MM.1S (cell line): ENCODE measurements at regions not wholly inside any gene's neighbourhood (a gene's known extent, or its start where the extent isn't known, plus 50 kb on each side); places are given as distances from the start of the nearest gene placed in this dataset.

Source experiments
- DNase-seq: peaks from one replicate; pipeline ENCODE4 v3.0.0-alpha.2; 2015
- H2AFZ ChIP-seq: fragments of 300-600 bp; sonication (generic); 2 replicates; pipeline ENCODE4 v1.6.0; 2016; ENCODE audit warnings: antibody characterized with exemption, low read length
- H3F3A ChIP-seq: fragments of 300-600 bp; sonication (generic); 2 replicates; pipeline ENCODE4 v1.6.1; 2016; ENCODE audit warnings: mild to moderate bottlenecking, antibody characterized with exemption, low read length, moderate library complexity, mixed read lengths; ENCODE audit not compliant: insufficient read depth
- H3K27ac ChIP-seq: fragments of 300-600 bp; sonication (generic); 2 replicates; pipeline ENCODE4 v1.5.1; 2016; ENCODE audit warnings: mild to moderate bottlenecking, low read length
- H3K27me3 ChIP-seq: fragments of 300-600 bp; sonication (generic); replicated peaks from 2 replicates; pipeline ENCODE4 v1.6.0; 2016; ENCODE audit warnings: low read length; ENCODE audit not compliant: insufficient read depth
- H3K36me3 ChIP-seq: fragments of 300-600 bp; sonication (generic); replicated peaks from 2 replicates; pipeline ENCODE4 v1.6.1; 2016; ENCODE audit warnings: mild to moderate bottlenecking, low read length, mixed read lengths; ENCODE audit not compliant: insufficient read depth
- H3K4me1 ChIP-seq: fragments of 300-600 bp; sonication (generic); 2 replicates; pipeline ENCODE4 v1.6.1; 2016; ENCODE audit warnings: low read length, mixed read lengths
- H3K4me2 ChIP-seq: fragments of 300-600 bp; sonication (generic); 2 replicates; pipeline ENCODE4 v1.6.0; 2016; ENCODE audit warnings: low read depth, low read length
- H3K4me3 ChIP-seq: fragments of 300-600 bp; sonication (generic); 2 replicates; pipeline ENCODE4 v1.5.1; 2016; ENCODE audit warnings: low read length, mixed read lengths
- H3K79me2 ChIP-seq: fragments of 300-600 bp; sonication (generic); 2 replicates; pipeline ENCODE4 v1.6.1; 2016; ENCODE audit warnings: mixed run types, low read length, mixed read lengths
- H3K9ac ChIP-seq: fragments of 300-600 bp; sonication (generic); 2 replicates; pipeline ENCODE4 v1.6.1; 2016; ENCODE audit warnings: low read length, mixed read lengths
- H3K9me2 ChIP-seq: fragments of 300-600 bp; sonication (generic); replicated peaks from 2 replicates; pipeline ENCODE4 v1.6.1; 2016; ENCODE audit warnings: mild to moderate bottlenecking, low read length, mixed read lengths; ENCODE audit not compliant: insufficient read depth
- H3K9me3 ChIP-seq: fragments of 300-600 bp; sonication (generic); replicated peaks from 2 replicates; pipeline ENCODE4 v1.6.1; 2016; ENCODE audit warnings: mild to moderate bottlenecking, low read length, mixed read lengths; ENCODE audit not compliant: insufficient read depth
- H4K20me1 ChIP-seq: fragments of 300-600 bp; sonication (generic); 2 replicates; pipeline ENCODE4 v1.6.1; 2016; ENCODE audit warnings: mild to moderate bottlenecking, low read length, moderate library complexity, mixed read lengths; ENCODE audit not compliant: insufficient read depth
- EZH2 ChIP-seq: fragments of 300-600 bp; sonication (generic); optimal IDR thresholded peaks from 2 replicates; pipeline ENCODE3; 2017; ENCODE audit warnings: low read depth, mild to moderate bottlenecking, antibody characterized with exemption, low read length, mixed read lengths
- EZH2phosphoT487 ChIP-seq: fragments of 300-600 bp; sonication (generic); IDR thresholded peaks from 2 replicates; pipeline ENCODE4 v1.6.1; 2018; ENCODE audit warnings: antibody characterized with exemption, low read length
- TF ChIP-seq, protein P1 (sequence below): fragments of 300-600 bp; sonication (generic); IDR thresholded peaks from 2 replicates; pipeline ENCODE4 v1.5.1; 2016; ENCODE audit warnings: antibody characterized with exemption, low read length, mixed read lengths

DNA sequence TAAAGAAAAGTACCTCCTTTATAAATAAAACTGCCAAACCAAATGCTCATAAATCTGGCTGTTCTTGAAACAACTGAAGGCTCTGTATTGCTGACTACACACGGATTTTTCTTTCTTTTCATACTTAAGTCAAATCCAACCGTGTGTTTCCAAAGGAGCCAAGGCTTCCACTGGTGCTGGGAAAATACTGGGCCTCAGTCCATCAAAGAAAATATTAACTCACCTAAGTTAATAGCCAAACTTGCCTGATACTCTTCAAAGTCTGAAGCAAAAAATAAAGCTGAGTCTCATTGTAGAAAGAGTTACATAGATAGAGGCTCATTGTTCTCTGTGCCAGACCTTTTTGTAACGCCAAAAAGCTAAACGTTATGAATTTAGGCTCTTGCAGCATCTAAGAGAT lies 350.4 kb upstream of the CDH9 start:
- Histone ChIP-seq H4K20me1 (no peaks in the 10 kb centered on the region), H2AFZ (no peak overlapping the region), H3K27ac (no peak overlapping the region), H3K4me2 (no peak overlapping the region), H3K9ac (no peak overlapping the region), H3K9me3 (no peaks in the 10 kb centered on the region), H3K27me3 (no peaks in the 10 kb centered on the region), H3K36me3 (no peaks in the 10 kb centered on the region), H3K4me1 (no peaks in the 10 kb centered on the region), H3K9me2 (no peaks in the 10 kb centered on the region), H3F3A (no peaks in the 10 kb centered on the region), H3K4me3 (no peak overlapping the region), H3K79me2 (no peaks in the 10 kb centered on the region)
- no peak for DNase-seq
- TF ChIP-seq, protein P1, sequence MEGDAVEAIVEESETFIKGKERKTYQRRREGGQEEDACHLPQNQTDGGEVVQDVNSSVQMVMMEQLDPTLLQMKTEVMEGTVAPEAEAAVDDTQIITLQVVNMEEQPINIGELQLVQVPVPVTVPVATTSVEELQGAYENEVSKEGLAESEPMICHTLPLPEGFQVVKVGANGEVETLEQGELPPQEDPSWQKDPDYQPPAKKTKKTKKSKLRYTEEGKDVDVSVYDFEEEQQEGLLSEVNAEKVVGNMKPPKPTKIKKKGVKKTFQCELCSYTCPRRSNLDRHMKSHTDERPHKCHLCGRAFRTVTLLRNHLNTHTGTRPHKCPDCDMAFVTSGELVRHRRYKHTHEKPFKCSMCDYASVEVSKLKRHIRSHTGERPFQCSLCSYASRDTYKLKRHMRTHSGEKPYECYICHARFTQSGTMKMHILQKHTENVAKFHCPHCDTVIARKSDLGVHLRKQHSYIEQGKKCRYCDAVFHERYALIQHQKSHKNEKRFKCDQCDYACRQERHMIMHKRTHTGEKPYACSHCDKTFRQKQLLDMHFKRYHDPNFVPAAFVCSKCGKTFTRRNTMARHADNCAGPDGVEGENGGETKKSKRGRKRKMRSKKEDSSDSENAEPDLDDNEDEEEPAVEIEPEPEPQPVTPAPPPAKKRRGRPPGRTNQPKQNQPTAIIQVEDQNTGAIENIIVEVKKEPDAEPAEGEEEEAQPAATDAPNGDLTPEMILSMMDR: no peak
- TF ChIP-seq EZH2 (no peak), EZH2phosphoT487 (no peak)

DNA sequence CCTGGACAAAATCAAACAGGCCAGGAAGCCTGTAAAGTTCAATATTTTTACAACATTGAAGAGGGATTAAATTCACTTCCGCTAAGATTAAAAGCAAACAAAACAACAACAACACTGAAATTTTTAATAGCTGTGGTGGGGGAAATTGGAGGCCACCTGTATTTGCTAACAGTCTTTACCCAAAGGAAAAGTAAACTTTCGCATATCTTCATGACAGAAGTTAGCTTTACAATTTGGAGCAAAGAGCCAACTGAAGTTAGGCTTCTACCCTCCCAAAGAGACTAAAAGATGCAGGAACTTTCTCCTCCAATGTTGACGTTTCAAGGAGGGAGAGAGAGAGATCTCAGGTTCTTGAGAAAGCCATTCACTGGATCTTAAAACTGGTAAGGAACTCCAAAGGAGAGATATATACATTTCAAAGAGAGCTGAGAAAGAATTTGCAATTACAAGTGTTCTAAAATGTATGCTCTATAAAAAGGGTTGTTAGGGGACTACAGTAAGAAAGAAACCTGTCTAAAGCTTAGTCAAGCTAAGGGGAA lies 349.2 kb upstream of the CDH9 start:
- H4K20me1 ChIP-seq: no peaks in the 10 kb centered on the region
- no peak for DNase-seq
- H3K9ac ChIP-seq: no peak overlapping the region
- H3K4me1 ChIP-seq: no peaks in the 10 kb centered on the region
- no peaks in the 10 kb centered on the region for H3K27me3 ChIP-seq
- H3K9me2 ChIP-seq: no peaks in the 10 kb centered on the region
- no peaks in the 10 kb centered on the region for H3F3A ChIP-seq
- no peak overlapping the region for H3K27ac ChIP-seq
- H2AFZ ChIP-seq: no peak overlapping the region
- no peak overlapping the region for H3K4me2 ChIP-seq
- H3K36me3 ChIP-seq: no peaks in the 10 kb centered on the region
- no peaks in the 10 kb centered on the region for H3K79me2 ChIP-seq
- no peaks in the 10 kb centered on the region for H3K9me3 ChIP-seq
- H3K4me3 ChIP-seq: no peak overlapping the region
- TF ChIP-seq EZH2phosphoT487: no peak
- TF ChIP-seq, protein P1: no peak
- TF ChIP-seq EZH2: no peak

DNA sequence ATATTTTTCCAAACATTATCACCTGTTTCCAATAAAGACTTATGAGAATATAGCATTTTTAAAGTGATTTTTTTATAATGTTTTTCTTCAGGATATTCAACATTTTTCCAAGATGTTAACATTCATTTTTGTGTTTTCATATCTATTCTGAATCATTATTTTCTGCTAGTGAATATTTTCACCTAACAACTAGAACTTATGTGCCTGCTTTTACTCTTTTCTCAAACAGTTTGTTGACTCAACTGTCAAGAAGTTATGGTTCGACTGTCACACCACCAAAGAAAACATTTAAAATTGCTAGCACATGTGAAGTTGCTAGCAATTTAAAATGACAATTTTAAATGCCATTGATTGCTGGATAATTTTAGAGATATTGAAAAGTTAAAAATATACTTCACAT lies 343.3 kb upstream of the CDH9 start:
- no peaks in the 10 kb centered on the region for H4K20me1 ChIP-seq
- TF ChIP-seq EZH2phosphoT487: no peak
- TF ChIP-seq, protein P1: no peak
- no peak for TF ChIP-seq EZH2
- H3K36me3 ChIP-seq: no peaks in the 10 kb centered on the region
- no peaks in the 10 kb centered on the region for H3K27me3 ChIP-seq
- H3K79me2 ChIP-seq: no peaks in the 10 kb centered on the region
- no peak overlapping the region for H3K27ac ChIP-seq
- H3K4me3 ChIP-seq: no peak overlapping the region
- no peaks in the 10 kb centered on the region for H3K4me1 ChIP-seq
- H3K9me2 ChIP-seq: no peaks in the 10 kb centered on the region
- no peak overlapping the region for H3K4me2 ChIP-seq
- no peak overlapping the region for H2AFZ ChIP-seq
- DNase-seq: no peak
- no peaks in the 10 kb centered on the region for H3F3A ChIP-seq
- no peak overlapping the region for H3K9ac ChIP-seq
- H3K9me3 ChIP-seq: no peaks in the 10 kb centered on the region
